B cell (primary cell): ENCODE measurements at regions not wholly inside any gene's neighbourhood (a gene's known extent, or its start where the extent isn't known, plus 50 kb on each side); places are given as distances from the start of the nearest gene placed in this dataset.

Experiments
- ATAC-seq: fragments of 200-7000 bp; cut with Tn5 transposase; one replicate; pipeline ENCODE4 v1.10.0; 2021; ENCODE audit warnings: low read depth, mild to moderate bottlenecking, moderate number of reproducible peaks, moderate library complexity
- CTCF ChIA-PET: fragments of 350-600 bp; sonication (Branson Sonifier 250); formaldehyde crosslinking; loops from one replicate; lab custom pipeline; 2021; ENCODE audit warnings: antibody characterized with exemption, inconsistent platforms; lab: Charles Lee
- POLR2A ChIA-PET: fragments of 350-600 bp; sonication (Branson Sonifier 250); formaldehyde crosslinking; loops from one replicate; lab custom pipeline; 2021; ENCODE audit warnings: antibody characterized with exemption; lab: Charles Lee
- DNase-seq: peaks from one replicate; pipeline ENCODE4 v3.0.0; 2013
- H2AFZ ChIP-seq: 2 replicates; pipeline ENCODE4 v1.6.1; 2012; ENCODE audit warnings: mild to moderate bottlenecking, low read depth, low read length; ENCODE audit not compliant: insufficient read depth, poor library complexity, severe bottlenecking
- H3K27ac ChIP-seq, 2 donors: 1 replicate in 1 of 2; 2 replicates in 1 of 2; pipeline ENCODE4 v1.5.1; 2012 to 2013; ENCODE audit warnings: low read length in 2 of 2, mild to moderate bottlenecking in 2 of 2, moderate library complexity in 1 of 2
- H3K27me3 ChIP-seq, 4 experiments: fragments of 200-600 bp in 1 of 4; sonication (generic) in 1 of 4; replicated peaks in 1 of 4; 1 replicate in 2 of 4; 2 replicates in 2 of 4; pipeline versions ENCODE4 v1.6.1 to v1.7.0; 2013 to 2016; ENCODE audit warnings: low read length in 3 of 4, mild to moderate bottlenecking in 2 of 4, mixed read lengths in 1 of 4, moderate library complexity in 1 of 4; ENCODE audit not compliant: insufficient read depth in 4 of 4, control insufficient read depth in 3 of 4; ENCODE audit errors: control extremely low read depth in 1 of 4
- H3K36me3 ChIP-seq, 2 experiments: replicated peaks in 1 of 2; 1 replicate in 1 of 2; 2 replicates in 1 of 2; pipeline versions ENCODE4 v1.6.1 to v1.7.1; 2013; ENCODE audit warnings: low read length in 1 of 2; ENCODE audit not compliant: insufficient read depth in 2 of 2, control insufficient read depth in 1 of 2; ENCODE audit errors: control extremely low read depth in 1 of 2, extremely low read depth in 1 of 2
- H3K4me1 ChIP-seq, 2 donors: fragments of 200-600 bp in 1 of 2; sonication (generic) in 1 of 2; 1 replicate in 1 of 2; 2 replicates in 1 of 2; pipeline versions ENCODE4 v1.5.1 to v1.6.1; 2013 to 2017; ENCODE audit warnings: low read length in 2 of 2; ENCODE audit not compliant: control insufficient read depth in 2 of 2, insufficient read depth in 2 of 2
- H3K4me2 ChIP-seq: replicated peaks from 2 replicates; pipeline ENCODE3; 2012; ENCODE audit warnings: mild to moderate bottlenecking, low read depth, low read length; ENCODE audit not compliant: poor library complexity, severe bottlenecking
- H3K4me3 ChIP-seq, 5 experiments: fragments of 200-600 bp in 1 of 5; sonication (generic) in 1 of 5; 1 replicate in 3 of 5; 2 replicates in 2 of 5; pipeline versions ENCODE4 v1.5.1 to v1.7.0; 2011 to 2016; ENCODE audit warnings: low read length in 4 of 5, mild to moderate bottlenecking in 4 of 5, low read depth in 2 of 5, control low read depth in 1 of 5, moderate library complexity in 1 of 5; ENCODE audit not compliant: insufficient read depth in 1 of 5; ENCODE audit errors: control extremely low read depth in 1 of 5, extremely low read depth in 1 of 5
- H3K79me2 ChIP-seq: fragments of 200-600 bp; sonication (generic); one replicate; pipeline ENCODE4 v1.6.0; 2016; ENCODE audit warnings: low read length; ENCODE audit not compliant: control insufficient read depth, insufficient read depth
- H3K9ac ChIP-seq: fragments of 200-600 bp; sonication (generic); 2 replicates; pipeline ENCODE4 v1.6.1; 2017; ENCODE audit warnings: mild to moderate bottlenecking, low read length, moderate library complexity
- H3K9me3 ChIP-seq, 3 donors: one replicate each; pipeline versions ENCODE4 v1.6.1 to v1.7.1; 2013; ENCODE audit warnings: low read length in 2 of 3; ENCODE audit not compliant: control insufficient read depth in 2 of 3, insufficient read depth in 1 of 3; ENCODE audit errors: control extremely low read depth in 1 of 3
- H4K20me1 ChIP-seq: 2 replicates; pipeline ENCODE4 v1.6.0; 2012; ENCODE audit warnings: mild to moderate bottlenecking, low read length; ENCODE audit not compliant: insufficient read depth, control insufficient read depth, poor library complexity, severe bottlenecking
- H3K27ac Mint-ChIP-seq: one replicate; pipeline ENCODE4 v1.8.0; 2021; ENCODE audit warnings: mixed read lengths
- H3K27me3 Mint-ChIP-seq: one replicate; pipeline ENCODE4 v1.8.0; 2021; ENCODE audit warnings: mixed read lengths
- H3K4me1 Mint-ChIP-seq: one replicate; pipeline ENCODE4 v1.8.0; 2021; ENCODE audit warnings: mixed read lengths
- H3K4me3 Mint-ChIP-seq: one replicate; pipeline ENCODE4 v1.8.0; 2021; ENCODE audit warnings: mixed read lengths
- H3K9me3 Mint-ChIP-seq: one replicate; pipeline ENCODE4 v1.8.0; 2022; ENCODE audit warnings: mixed read lengths; ENCODE audit not compliant: insufficient read depth
- CTCF ChIP-seq: fragments of 200-600 bp; IDR thresholded peaks from one replicate; pipeline ENCODE4 v1.8.0; 2022; ENCODE audit warnings: antibody characterized with exemption, mild to moderate bottlenecking
- EZH2 ChIP-seq: IDR thresholded peaks from 2 replicates; pipeline ENCODE4 v1.6.1; 2012; ENCODE audit warnings: borderline replicate concordance, low read depth, mild to moderate bottlenecking, moderate library complexity, low read length; ENCODE audit not compliant: insufficient read depth, poor library complexity, severe bottlenecking
- WGBS: methylation state at CpG from one replicate; pipeline ENCODE4 v1.1.5; 2013; ENCODE audit warnings: missing lambda C conversion rate; ENCODE audit not compliant: insufficient coverage; 5-methylcytosine and 5-hydroxymethylcytosine counted together
- intact Hi-C: fragments of 100-400 bp; cut with micrococcal nuclease; formaldehyde crosslinking; loops from one replicate; pipeline ENCODE4 v1.10.0; 2022

GRCh38 chr1:232576537-232576936, 53.4 kb downstream of the SIPA1L2 start:
- POLR2A ChIA-PET, result no interaction called here
- H4K20me1 ChIP-seq, result no peaks in the 10 kb centered on the region
- H2AFZ ChIP-seq, result no peak overlapping the region
- no peaks in the 10 kb centered on the region for H3K36me3 ChIP-seq
- H3K27me3 ChIP-seq, result no peaks in the 10 kb centered on the region
- no peaks in the 10 kb centered on the region for H3K4me1 ChIP-seq
- H3K27ac Mint-ChIP-seq, result no peak overlapping the region
- no peak overlapping the region for H3K4me3 Mint-ChIP-seq
- ATAC-seq (no peak), DNase-seq (no peak)
- H3K9me3 ChIP-seq, result no peaks in the 10 kb centered on the region
- no peak overlapping the region for H3K9ac ChIP-seq
- 98% methylated on average over 6 of the region's 8 CpGs for WGBS
- H3K4me2 ChIP-seq, result no peak overlapping the region
- intact Hi-C loops, result no loop called here
- no peaks in the 10 kb centered on the region for H3K4me1 Mint-ChIP-seq
- no peak for TF ChIP-seq EZH2
- CTCF ChIA-PET, result no interaction called here
- H3K9me3 Mint-ChIP-seq, result no peaks in the 10 kb centered on the region
- H3K79me2 ChIP-seq, result no peaks in the 10 kb centered on the region
- no peaks in the 10 kb centered on the region for H3K27me3 Mint-ChIP-seq
- no peak overlapping the region for H3K27ac ChIP-seq
- no peak overlapping the region for H3K4me3 ChIP-seq

- no peak overlapping the region for H3K9ac ChIP-seq
- no peaks in the 10 kb centered on the region for H3K79me2 ChIP-seq
- no peak for TF ChIP-seq CTCF
- TF ChIP-seq EZH2, result no peak
- no peak overlapping the region for H3K4me2 ChIP-seq
- H3K9me3 ChIP-seq, result no peaks in the 10 kb centered on the region
- no peaks in the 10 kb centered on the region for H3K9me3 Mint-ChIP-seq
- no peaks in the 10 kb centered on the region for H3K27me3 ChIP-seq
- no peak overlapping the region for H3K4me3 ChIP-seq
- no peak overlapping the region for H3K27ac ChIP-seq
- no peak for ATAC-seq
- H3K4me1 ChIP-seq, result no peaks in the 10 kb centered on the region
- CTCF ChIA-PET, result no interaction called here
- intact Hi-C loops, result no loop called here
- no peak overlapping the region for H3K27ac Mint-ChIP-seq
- no peaks in the 10 kb centered on the region for H3K4me1 Mint-ChIP-seq
- no peaks in the 10 kb centered on the region for H3K36me3 ChIP-seq
- H3K27me3 Mint-ChIP-seq, result no peaks in the 10 kb centered on the region
- POLR2A ChIA-PET, result no interaction called here
- WGBS, result 92% methylated on average over 4 of the region's 5 CpGs
- DNase-seq, result no peak
- H2AFZ ChIP-seq, result no peak overlapping the region
- H4K20me1 ChIP-seq, result no peaks in the 10 kb centered on the region
- no peak overlapping the region for H3K4me3 Mint-ChIP-seq
Observed at GRCh38 chr1:232575763-232576040, 54.2 kb downstream of the SIPA1L2 start.
